ENCODE measurements at regions not wholly inside any gene's neighbourhood (a gene's known extent, or its start where the extent isn't known, plus 50 kb on each side); places are given as distances from the start of the nearest gene placed in this dataset.

DNA sequence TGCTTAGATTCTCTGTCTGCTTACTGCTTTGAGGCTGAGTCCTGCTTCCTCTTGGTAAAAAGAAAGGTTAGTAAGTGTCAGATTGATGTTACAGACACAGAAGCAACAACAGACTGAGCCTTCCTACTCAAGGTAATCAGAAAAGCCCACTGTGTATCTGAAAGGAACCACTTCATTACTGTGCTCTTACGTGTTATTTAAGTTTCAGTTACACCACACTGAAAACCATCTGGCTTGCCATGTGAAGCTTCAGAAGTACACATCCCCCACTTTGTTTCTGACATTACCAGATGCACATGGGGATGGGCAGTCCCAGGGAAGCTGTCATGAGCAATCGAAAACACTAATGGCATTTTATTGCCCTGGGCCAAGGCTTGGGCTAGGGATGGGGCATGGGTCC, 1290.1 kb downstream of the AACS start:
- TF ChIP-seq GATA2 (IDR thresholded peaks at IDR 0.05; ENCODE audit: low read depth, low read length) (no peak), GATA3 (IDR thresholded peaks at IDR 0.05; ENCODE audit: low read depth, low read length) (no peak)

DNA sequence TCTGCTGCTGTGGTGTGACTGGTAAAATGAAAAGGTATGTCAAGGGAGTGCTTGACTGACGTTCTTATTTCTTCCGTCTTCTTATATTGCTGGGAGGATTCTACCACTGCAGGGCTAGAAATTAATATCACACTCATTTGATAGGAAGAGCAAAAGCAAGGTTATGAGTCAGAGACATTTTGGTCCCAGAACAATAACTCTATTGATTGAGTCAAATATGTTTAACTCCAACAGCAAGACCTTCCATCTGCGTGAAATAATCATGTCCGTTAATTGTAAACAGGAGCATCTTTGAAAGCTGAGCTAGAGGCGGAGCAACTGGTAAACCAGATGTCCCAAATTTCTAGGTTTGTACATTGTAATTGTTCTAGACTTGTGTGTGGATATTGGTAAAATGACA, 1293.6 kb downstream of the AACS start:
- TF ChIP-seq GATA2 (IDR thresholded peaks at IDR 0.05; ENCODE audit: low read depth, low read length), result no peak
- no peak for TF ChIP-seq GATA3 (IDR thresholded peaks at IDR 0.05; ENCODE audit: low read depth, low read length)

DNA sequence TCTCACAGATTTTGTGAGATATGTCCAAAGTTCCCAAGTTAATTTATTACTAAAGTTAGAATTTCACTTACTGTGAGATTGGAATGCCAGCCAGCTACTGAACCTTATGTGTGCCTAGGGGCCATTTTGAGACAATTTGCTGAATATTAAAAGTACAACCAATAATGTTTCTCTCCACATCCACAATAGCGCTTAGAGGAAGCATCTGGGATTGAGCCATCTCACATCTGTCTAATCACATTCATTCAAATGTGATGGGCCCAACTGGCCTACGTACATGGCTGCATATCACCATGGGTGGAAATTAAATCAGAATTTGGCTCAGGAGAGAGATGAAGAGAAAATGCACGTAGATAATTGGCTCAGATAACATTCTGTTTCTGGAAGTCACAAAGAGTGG, 1294.0 kb downstream of the AACS start:
- TF ChIP-seq GATA3 (IDR thresholded peaks at IDR 0.05; ENCODE audit: low read depth, low read length) (no peak), GATA2 (IDR thresholded peaks at IDR 0.05; ENCODE audit: low read depth, low read length) (no peak)

DNA sequence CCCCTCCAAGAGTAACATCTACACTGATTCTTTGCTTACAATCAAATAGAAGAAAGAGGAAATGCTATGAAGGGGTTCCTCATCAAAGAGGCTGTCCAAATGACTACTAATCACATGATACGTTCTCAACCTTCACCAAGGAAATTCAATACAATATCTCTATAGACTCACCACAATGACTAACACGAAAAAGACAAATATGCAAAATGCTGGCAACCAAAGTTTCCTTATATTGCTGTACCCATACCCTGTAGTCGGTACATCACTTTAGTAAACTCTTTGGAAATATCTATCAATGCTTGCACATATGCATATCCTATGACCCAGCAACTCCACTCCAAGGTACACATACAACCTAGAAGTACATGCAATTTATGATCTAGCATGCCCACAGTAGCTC, 1296.6 kb downstream of the AACS start:
- TF ChIP-seq GATA3 (IDR thresholded peaks at IDR 0.05; ENCODE audit: low read depth, low read length), result no peak
- no peak for TF ChIP-seq GATA2 (IDR thresholded peaks at IDR 0.05; ENCODE audit: low read depth, low read length)

- TF ChIP-seq GATA3 (IDR thresholded peaks at IDR 0.05; ENCODE audit: low read depth, low read length) (no peak), GATA2 (IDR thresholded peaks at IDR 0.05; ENCODE audit: low read depth, low read length) (no peak)
Measured at GRCh38 chr12:126362493-126362892, 1297.3 kb downstream of the AACS start.

DNA sequence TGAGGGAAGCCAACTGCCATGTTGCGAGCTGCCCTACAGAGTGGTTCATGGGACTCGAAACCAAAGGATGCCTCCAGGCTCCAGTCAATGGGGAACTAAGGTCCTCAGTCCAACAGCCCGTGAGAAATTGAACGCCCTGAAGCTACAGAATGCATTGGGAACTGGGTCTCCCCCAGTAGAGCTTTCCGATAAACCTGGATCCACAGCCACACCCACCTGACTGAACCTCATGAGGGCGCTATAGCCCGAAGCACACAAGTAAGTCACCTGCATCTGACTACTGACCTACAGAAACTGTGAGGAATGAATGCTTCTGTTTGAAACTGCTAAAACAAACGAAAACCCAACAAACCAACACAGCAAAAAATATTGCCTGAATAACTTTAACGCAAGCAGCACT, 1297.7 kb downstream of the AACS start:
- TF ChIP-seq GATA2 (IDR thresholded peaks at IDR 0.05; ENCODE audit: low read depth, low read length) (no peak), GATA3 (IDR thresholded peaks at IDR 0.05; ENCODE audit: low read depth, low read length) (no peak)

- TF ChIP-seq GATA2 (IDR thresholded peaks at IDR 0.05; ENCODE audit: low read depth, low read length) (no peak), GATA3 (IDR thresholded peaks at IDR 0.05; ENCODE audit: low read depth, low read length) (no peak)
Measured at GRCh38 chr12:126369487-126370463, 1304.5 kb downstream of the AACS start.

DNA sequence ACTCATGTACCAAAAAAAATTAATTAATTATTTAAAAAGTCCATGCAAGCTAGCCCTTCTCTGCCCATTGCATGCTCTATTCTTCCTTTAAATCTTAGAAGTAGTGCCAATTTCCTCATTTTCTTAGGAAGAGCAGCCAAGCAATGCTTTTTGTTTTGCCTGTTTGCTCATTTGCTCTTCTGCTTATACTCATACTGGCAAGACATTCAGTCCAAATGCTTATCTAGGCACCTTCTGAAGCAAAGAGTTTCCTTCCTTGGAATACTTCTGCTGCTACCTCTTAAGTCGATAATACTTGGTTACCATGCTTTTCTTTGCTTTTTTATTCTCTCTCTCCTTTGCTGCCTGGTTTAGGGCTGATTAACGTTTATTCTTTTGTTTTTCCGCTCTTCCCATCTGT, 1318.3 kb downstream of the AACS start:
- TF ChIP-seq GATA2 (IDR thresholded peaks at IDR 0.05; ENCODE audit: low read depth, low read length) (no peak), GATA3 (IDR thresholded peaks at IDR 0.05; ENCODE audit: low read depth, low read length) (no peak)

- TF ChIP-seq GATA2 (IDR thresholded peaks at IDR 0.05; ENCODE audit: low read depth, low read length) (no peak), GATA3 (IDR thresholded peaks at IDR 0.05; ENCODE audit: low read depth, low read length) (no peak)
Measured at GRCh38 chr12:126384026-126384564, 1318.9 kb downstream of the AACS start.

DNA sequence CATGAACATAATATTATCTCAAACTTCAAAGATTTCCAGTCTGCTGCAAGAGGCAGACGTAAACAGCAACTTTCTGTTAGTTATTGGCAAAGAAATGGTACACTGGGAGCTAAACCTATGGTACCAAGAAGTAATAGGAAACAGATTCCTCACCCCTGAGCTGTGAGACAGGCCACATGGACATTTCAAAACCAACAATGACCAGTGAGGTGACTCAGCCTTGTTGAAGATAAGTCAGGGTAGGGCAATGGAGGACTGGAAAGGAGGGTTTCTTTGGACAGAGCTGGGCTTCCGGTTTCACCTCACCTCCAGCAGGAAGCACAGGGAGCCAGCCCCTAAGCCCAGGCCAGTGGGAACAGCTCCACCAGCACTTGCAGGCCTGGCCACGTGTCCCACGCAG, 1320.5 kb downstream of the AACS start:
- no peak for TF ChIP-seq GATA2 (IDR thresholded peaks at IDR 0.05; ENCODE audit: low read depth, low read length)
- TF ChIP-seq GATA3 (IDR thresholded peaks at IDR 0.05; ENCODE audit: low read depth, low read length), result no peak

GRCh38 chr12:126389220-126389841, 1324.1 kb downstream of the AACS start:
- no peak for TF ChIP-seq GATA2 (IDR thresholded peaks at IDR 0.05; ENCODE audit: low read depth, low read length)

- TF ChIP-seq GATA3 (IDR thresholded peaks at IDR 0.05; ENCODE audit: low read depth, low read length) (no peak), GATA2 (IDR thresholded peaks at IDR 0.05; ENCODE audit: low read depth, low read length) (no peak)
Measured at GRCh38 chr12:126389961-126390360, 1324.7 kb downstream of the AACS start.

DNA sequence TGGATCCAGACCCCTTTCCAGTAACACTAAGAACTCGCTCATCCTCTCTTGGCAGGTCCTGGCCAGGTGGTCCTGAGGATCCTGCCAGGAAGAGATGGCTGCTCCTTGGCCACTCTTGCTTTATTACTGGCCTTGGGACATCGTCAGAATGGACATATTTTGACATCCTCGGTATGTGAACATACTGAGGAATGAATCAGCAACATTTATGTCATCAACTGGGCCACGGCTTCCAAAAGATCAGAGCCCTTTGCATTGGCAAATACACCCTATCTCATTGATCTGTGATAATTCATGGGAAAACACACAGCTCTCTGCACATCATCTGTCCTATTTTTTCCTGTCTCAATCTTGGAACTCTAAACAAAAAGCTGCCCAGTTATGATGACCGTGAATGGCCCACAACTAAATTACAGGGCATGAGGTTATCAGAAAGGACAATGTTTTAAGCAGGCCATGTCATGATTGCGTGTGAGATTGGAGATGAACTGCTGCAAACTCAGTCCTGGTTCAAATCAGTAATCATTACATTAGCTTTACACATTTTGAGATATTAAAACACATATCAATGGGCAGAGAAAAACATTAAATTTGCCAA, 1325.8 kb downstream of the AACS start:
- TF ChIP-seq GATA2 (IDR thresholded peaks at IDR 0.05; ENCODE audit: low read depth, low read length) (peak; percentile 50; the same call in 1 of the 2 replicates), GATA3 (IDR thresholded peaks at IDR 0.05; ENCODE audit: low read depth, low read length) (no peak; the same call in 1 of the 2 replicates)

DNA sequence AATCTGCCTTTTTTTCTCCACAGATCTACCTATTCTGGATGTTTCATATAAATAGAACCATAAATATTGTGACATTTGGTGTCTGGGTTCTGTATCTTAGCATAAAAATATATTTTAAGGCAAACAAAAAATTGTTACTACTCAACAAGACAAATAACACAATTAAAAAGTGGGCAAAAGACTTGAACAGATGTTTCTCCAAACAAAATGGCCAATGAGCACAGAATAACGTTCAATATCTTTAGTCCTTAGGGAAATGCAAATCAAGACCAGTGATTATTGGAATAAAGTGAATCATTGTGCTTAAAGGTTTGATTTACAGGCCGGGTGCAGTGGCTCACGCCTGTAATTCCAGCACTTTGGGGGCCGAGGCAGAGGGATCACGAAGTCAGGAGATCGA, 1331.3 kb downstream of the AACS start:
- TF ChIP-seq GATA2 (IDR thresholded peaks at IDR 0.05; ENCODE audit: low read depth, low read length) (no peak), GATA3 (IDR thresholded peaks at IDR 0.05; ENCODE audit: low read depth, low read length) (no peak)

All from SH-SY5Y (cell line).